GM23248 (cell line): ENCODE measurements at regions not wholly inside any gene's neighbourhood (a gene's known extent, or its start where the extent isn't known, plus 50 kb on each side); places are given as distances from the start of the nearest gene placed in this dataset.

ENCODE experiments used
- DNase-seq: peaks from one replicate; pipeline ENCODE4 v3.0.0-alpha.2; 2015
- H2AFZ ChIP-seq: fragments of 200-600 bp; sonication (generic); 2 replicates; pipeline ENCODE4 v1.6.1; 2016; ENCODE audit warnings: antibody characterized with exemption
- H3F3A ChIP-seq: fragments of 200-600 bp; sonication (generic); 2 replicates; pipeline ENCODE4 v1.6.1; 2016; ENCODE audit warnings: mild to moderate bottlenecking, antibody characterized with exemption, mixed run types; ENCODE audit not compliant: insufficient read depth
- H3K27ac ChIP-seq: fragments of 200-600 bp; sonication (generic); 2 replicates; pipeline ENCODE4 v1.5.1; 2016; ENCODE audit warnings: mild to moderate bottlenecking
- H3K27me3 ChIP-seq: fragments of 200-600 bp; sonication (generic); replicated peaks from 2 replicates; pipeline ENCODE4 v1.6.1; 2016; ENCODE audit warnings: mild to moderate bottlenecking; ENCODE audit not compliant: insufficient read depth
- H3K36me3 ChIP-seq: fragments of 200-600 bp; sonication (generic); 2 replicates; pipeline ENCODE4 v1.6.1; 2016; ENCODE audit warnings: low read depth, mild to moderate bottlenecking
- H3K4me1 ChIP-seq: fragments of 200-600 bp; sonication (generic); 2 replicates; pipeline ENCODE4 v1.6.1; 2016; ENCODE audit warnings: mild to moderate bottlenecking; ENCODE audit not compliant: insufficient read depth
- H3K4me2 ChIP-seq: fragments of 200-600 bp; sonication (generic); one replicate; pipeline ENCODE4 v1.6.1; 2016; ENCODE audit warnings: mild to moderate bottlenecking; ENCODE audit not compliant: unreplicated experiment
- H3K4me3 ChIP-seq: fragments of 200-600 bp; sonication (generic); 2 replicates; pipeline ENCODE4 v1.5.1; 2016; ENCODE audit warnings: mild to moderate bottlenecking
- H3K79me2 ChIP-seq: fragments of 200-600 bp; sonication (generic); 2 replicates; pipeline ENCODE4 v1.6.1; 2016; ENCODE audit warnings: mild to moderate bottlenecking; ENCODE audit not compliant: insufficient read depth
- H3K9ac ChIP-seq: fragments of 200-600 bp; sonication (generic); 2 replicates; pipeline ENCODE4 v1.6.1; 2016; ENCODE audit warnings: mild to moderate bottlenecking
- H3K9me2 ChIP-seq: fragments of 200-600 bp; sonication (generic); 2 replicates; pipeline ENCODE4 v1.6.1; 2016; ENCODE audit warnings: mixed run types, mild to moderate bottlenecking, moderate library complexity; ENCODE audit not compliant: insufficient read depth
- H3K9me3 ChIP-seq: fragments of 200-600 bp; sonication (generic); one replicate; pipeline ENCODE4 v1.6.1; 2017; ENCODE audit warnings: low read depth
- H4K20me1 ChIP-seq: fragments of 200-600 bp; sonication (generic); 2 replicates; pipeline ENCODE4 v1.6.0; 2016; ENCODE audit not compliant: insufficient read depth
- EZH2 ChIP-seq: fragments of 200-600 bp; sonication (generic); IDR thresholded peaks from 2 replicates; pipeline ENCODE4 v1.6.1; 2018; ENCODE audit warnings: antibody characterized with exemption, mild to moderate bottlenecking; ENCODE audit not compliant: insufficient read depth, poor library complexity, severe bottlenecking
- EZH2phosphoT487 ChIP-seq: fragments of 200-600 bp; sonication (generic); IDR thresholded peaks from 2 replicates; pipeline ENCODE4 v1.6.1; 2018; ENCODE audit warnings: antibody characterized with exemption, moderate library complexity, mild to moderate bottlenecking, low read depth; ENCODE audit not compliant: insufficient read depth
- WGBS, 2 experiments: methylation state at CpG; one replicate each; pipeline ENCODE4 v1.1.6; 2015 to 2017; ENCODE audit warnings: low lambda C conversion rate in 2 of 2, low coverage in 1 of 2; ENCODE audit errors: missing lambda C conversion rate in 2 of 2; 5-methylcytosine and 5-hydroxymethylcytosine counted together
- in situ Hi-C: fragments of 300-500 bp; cut with MboI; formaldehyde crosslinking; loops from 2 replicates; pipeline ENCODE4 v1.15.0; 2020

GRCh38 chr10:78778444-78779338 lies 290.1 kb upstream of the ZMIZ1 start:
- H3K4me3 ChIP-seq: no peak overlapping the region
- TF ChIP-seq EZH2: no peak
- no peak for TF ChIP-seq EZH2phosphoT487
- H3K79me2 ChIP-seq: no peaks in the 10 kb centered on the region
- 0 out of 2 replicates have a peak, but pooled peaks cover 7% of the 10 kb centered on the region for H3K4me1 ChIP-seq
- in situ Hi-C loops: no loop called here
- H3K4me2 ChIP-seq: no peak overlapping the region
- no peaks in the 10 kb centered on the region for H3K36me3 ChIP-seq
- H3K9me2 ChIP-seq: no peaks in the 10 kb centered on the region
- no peaks in the 10 kb centered on the region for H3K9me3 ChIP-seq
- no peaks in the 10 kb centered on the region for H3K27me3 ChIP-seq
- WGBS, 2 experiments: 84 to 86% methylated on average over 13 of the region's 13 CpGs
- DNase-seq: no peak
- no peak overlapping the region for H3K27ac ChIP-seq
- no peaks in the 10 kb centered on the region for H3F3A ChIP-seq
- no peak overlapping the region for H2AFZ ChIP-seq
- no peaks in the 10 kb centered on the region for H4K20me1 ChIP-seq
- no peak overlapping the region for H3K9ac ChIP-seq

GRCh38 chr10:78779339-78779955 lies 289.3 kb upstream of the ZMIZ1 start:
- H3K36me3 ChIP-seq: no peaks in the 10 kb centered on the region
- H3K9ac ChIP-seq: no peak overlapping the region
- H3K4me1 ChIP-seq: 0 out of 2 replicates have a peak, but pooled peaks cover 7% of the 10 kb centered on the region
- H3K4me3 ChIP-seq: no peak overlapping the region
- H2AFZ ChIP-seq: no peak overlapping the region
- H3K27ac ChIP-seq: no peak overlapping the region
- in situ Hi-C loops: no loop called here
- no peaks in the 10 kb centered on the region for H3F3A ChIP-seq
- no peak for TF ChIP-seq EZH2
- TF ChIP-seq EZH2phosphoT487: no peak
- no peaks in the 10 kb centered on the region for H3K9me2 ChIP-seq
- 75 to 81% methylated on average over 4 of the region's 4 CpGs for WGBS, 2 experiments
- no peaks in the 10 kb centered on the region for H3K79me2 ChIP-seq
- no peaks in the 10 kb centered on the region for H4K20me1 ChIP-seq
- H3K9me3 ChIP-seq: no peaks in the 10 kb centered on the region
- H3K4me2 ChIP-seq: no peak overlapping the region
- peak; percentile 34 for DNase-seq
- no peaks in the 10 kb centered on the region for H3K27me3 ChIP-seq

GRCh38 chr10:78780551-78780961 lies 288.2 kb upstream of the ZMIZ1 start:
- H2AFZ ChIP-seq: no peak overlapping the region
- DNase-seq: no peak
- H3K9me2 ChIP-seq: no peaks in the 10 kb centered on the region
- H3K27me3 ChIP-seq: no peaks in the 10 kb centered on the region
- H3K79me2 ChIP-seq: no peaks in the 10 kb centered on the region
- in situ Hi-C loops: no loop called here
- H3K4me2 ChIP-seq: no peak overlapping the region
- no peaks in the 10 kb centered on the region for H3F3A ChIP-seq
- WGBS, 2 experiments: 93 to 94% methylated on average over 8 of the region's 8 CpGs
- no peak overlapping the region for H3K9ac ChIP-seq
- TF ChIP-seq EZH2phosphoT487 (no peak), EZH2 (no peak)
- no peaks in the 10 kb centered on the region for H3K9me3 ChIP-seq
- 0 out of 2 replicates have a peak, but pooled peaks cover 7% of the 10 kb centered on the region for H3K4me1 ChIP-seq
- H3K4me3 ChIP-seq: no peak overlapping the region
- H3K36me3 ChIP-seq: no peaks in the 10 kb centered on the region
- no peak overlapping the region for H3K27ac ChIP-seq
- no peaks in the 10 kb centered on the region for H4K20me1 ChIP-seq

GRCh38 chr10:78781251-78781913 lies 287.4 kb upstream of the ZMIZ1 start:
- in situ Hi-C loops: no loop called here
- no peak for DNase-seq
- Histone ChIP-seq H3K27ac (no peak overlapping the region), H3K9me2 (no peaks in the 10 kb centered on the region), H3K4me1 (0 out of 2 replicates have a peak, but pooled peaks cover 7% of the 10 kb centered on the region), H3K9ac (no peak overlapping the region), H3K27me3 (no peaks in the 10 kb centered on the region), H4K20me1 (no peaks in the 10 kb centered on the region), H3K79me2 (no peaks in the 10 kb centered on the region), H3K9me3 (no peaks in the 10 kb centered on the region), H3F3A (no peaks in the 10 kb centered on the region), H3K36me3 (no peaks in the 10 kb centered on the region), H3K4me3 (no peak overlapping the region), H2AFZ (no peak overlapping the region), H3K4me2 (no peak overlapping the region)
- 92 to 96% methylated on average over 10 of the region's 10 CpGs for WGBS, 2 experiments
- TF ChIP-seq EZH2phosphoT487: no peak
- TF ChIP-seq EZH2: no peak
